GM21717 (cell line): ENCODE measurements at regions not wholly inside any gene's neighbourhood (a gene's known extent, or its start where the extent isn't known, plus 50 kb on each side); places are given as distances from the start of the nearest gene placed in this dataset.

ENCODE experiments used
- ATAC-seq: cut with Tn5 transposase; IDR thresholded peaks from one replicate; pipeline ENCODE4 v1.9.1; 2021; ENCODE audit warnings: mild to moderate bottlenecking, moderate library complexity; ENCODE audit not compliant: unreplicated experiment

DNA sequence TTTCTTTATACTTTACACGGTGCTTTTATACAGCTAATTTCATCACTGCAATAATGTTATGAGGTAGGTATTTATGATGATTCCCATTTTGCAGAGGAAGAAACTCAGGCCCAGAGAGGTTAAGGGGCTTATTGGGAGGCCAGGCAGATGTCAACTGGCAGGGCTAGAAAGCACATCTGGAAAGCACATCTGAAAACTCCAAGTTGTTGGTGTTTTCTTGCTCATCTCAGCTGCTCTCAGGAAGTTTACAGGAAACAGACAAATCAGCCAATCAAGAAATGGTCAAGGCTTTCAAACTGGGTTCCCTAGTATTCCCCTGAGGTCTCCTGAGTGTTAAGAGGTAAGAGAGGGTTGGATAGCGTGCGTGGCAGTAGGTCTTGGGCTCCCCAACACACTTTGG, 124.1 kb upstream of the MED13L start:
- no peak for ATAC-seq

DNA sequence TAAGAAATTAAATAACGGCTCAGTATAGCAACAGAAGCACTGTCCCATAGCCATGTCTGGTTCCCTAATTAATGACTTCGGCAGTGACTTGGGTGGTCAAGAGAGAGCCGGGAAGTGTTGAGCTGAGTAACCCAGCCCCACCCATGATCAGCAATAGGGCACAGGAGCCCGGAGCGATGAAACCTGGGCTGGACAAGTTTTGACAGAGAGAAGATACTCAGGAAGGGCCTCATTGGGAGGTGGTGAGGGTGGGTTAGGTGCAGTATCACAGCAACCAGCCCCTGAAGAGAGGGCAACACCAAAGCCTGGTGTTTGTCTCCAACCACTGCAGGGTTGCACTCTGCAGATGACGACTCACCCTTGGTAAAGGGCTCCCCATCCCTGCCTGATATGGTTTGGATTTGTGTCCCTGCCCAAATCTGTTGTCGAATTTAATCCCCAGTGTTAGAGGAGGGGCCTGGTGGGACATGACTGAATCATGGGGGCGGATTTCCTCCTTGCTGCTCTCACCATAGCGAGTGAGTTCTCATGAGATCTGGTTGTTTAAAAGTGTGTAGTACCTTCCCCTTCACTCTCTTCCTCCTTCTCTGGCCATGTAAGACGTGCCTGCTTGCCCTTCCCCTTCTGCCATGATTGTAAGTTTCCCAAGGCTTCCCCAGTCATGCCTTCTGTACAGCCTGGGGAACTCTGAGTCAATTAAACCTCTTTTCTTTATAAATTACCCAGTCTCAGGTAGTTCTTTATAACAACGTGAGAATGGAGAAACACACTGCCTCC, 124.9 kb upstream of the MED13L start:
- ATAC-seq: no peak

DNA sequence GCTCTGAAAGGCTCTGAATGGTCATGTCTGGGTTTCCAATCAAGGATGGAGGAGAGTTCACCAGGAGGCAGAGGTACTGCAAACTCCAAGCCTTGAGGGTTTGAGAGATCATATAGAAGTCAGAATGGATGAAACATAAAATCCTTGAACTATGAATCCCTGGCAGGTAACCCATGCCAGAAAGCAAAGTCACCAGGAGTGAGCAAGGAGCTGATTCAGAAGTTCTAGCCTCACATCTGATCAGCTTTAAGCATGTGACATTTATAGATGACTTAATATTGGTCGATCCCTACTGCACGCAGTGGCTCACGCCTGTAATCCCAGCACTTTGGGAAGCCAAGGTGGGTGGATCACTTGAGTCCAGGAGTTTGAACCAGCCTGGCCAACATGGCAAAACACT, 126.1 kb upstream of the MED13L start:
- no peak for ATAC-seq

DNA sequence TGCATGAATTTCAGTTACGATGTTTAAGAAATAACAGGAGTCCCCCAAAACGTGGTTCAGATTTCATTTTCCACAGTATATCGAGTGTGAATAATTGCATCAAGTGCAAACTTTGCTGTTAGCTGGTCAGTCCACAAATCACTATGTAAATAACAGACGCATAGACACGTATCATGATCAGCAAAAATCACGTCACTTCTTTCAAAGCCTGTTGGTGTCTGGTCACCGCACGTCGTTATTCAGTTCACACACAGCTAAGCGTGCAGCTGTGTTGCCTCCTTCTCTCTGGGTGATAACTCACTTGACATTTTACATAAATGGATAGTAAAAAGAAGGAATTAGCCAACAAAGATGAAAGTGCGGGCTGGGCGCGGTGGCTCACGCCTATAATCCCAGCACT, 126.8 kb upstream of the MED13L start:
- ATAC-seq: no peak

DNA sequence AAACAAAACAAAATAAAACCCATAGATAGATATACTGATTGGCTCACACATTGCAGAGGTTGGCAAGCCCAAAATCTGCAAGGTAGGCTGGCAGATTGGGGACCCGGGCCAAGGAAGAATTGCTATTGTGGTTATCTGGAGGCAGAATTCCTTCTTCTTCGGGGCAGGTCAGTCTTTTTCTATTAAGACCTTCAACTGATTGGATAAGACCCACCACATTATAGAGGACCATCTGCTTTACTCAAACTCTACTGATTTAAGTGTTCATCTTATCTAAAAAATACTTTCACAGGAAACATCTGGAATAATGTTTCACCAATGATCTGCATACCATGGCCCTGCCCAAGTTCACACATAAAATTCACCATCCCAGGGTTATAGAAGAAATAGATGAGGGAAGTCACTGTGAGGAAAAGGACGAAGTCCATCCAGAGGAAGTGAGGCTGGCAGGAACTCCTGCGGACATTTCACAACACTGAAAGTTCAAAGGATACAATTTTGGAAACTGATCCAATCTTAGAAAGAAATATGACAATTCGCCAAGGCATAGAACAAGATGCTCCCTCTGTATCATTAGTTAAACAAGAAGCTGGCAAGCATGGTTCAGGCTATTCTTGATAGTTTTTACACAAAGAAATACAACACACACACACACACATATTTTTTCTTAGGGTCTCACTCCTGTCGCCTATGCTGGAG, 127.6 kb upstream of the MED13L start:
- ATAC-seq: no peak

DNA sequence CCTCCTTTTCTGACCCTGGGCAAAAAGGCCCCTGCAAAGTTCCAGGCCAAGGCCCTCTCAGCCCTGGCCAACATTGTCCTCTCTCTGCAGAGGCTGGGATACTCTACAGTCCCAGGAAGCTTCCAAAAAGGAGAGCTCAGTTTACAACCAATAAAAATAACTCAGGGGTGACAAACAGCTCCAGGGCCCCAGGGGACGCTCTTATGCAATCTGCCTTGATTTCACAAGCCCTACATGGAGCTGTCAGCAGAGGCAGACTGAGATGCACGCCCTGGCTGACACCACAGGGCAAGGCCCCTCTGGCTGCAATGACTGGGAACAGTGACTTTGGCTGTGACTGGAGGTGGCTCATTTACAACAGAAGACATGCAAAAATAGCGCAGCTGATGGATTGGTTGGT, 129.0 kb upstream of the MED13L start:
- ATAC-seq: no peak

DNA sequence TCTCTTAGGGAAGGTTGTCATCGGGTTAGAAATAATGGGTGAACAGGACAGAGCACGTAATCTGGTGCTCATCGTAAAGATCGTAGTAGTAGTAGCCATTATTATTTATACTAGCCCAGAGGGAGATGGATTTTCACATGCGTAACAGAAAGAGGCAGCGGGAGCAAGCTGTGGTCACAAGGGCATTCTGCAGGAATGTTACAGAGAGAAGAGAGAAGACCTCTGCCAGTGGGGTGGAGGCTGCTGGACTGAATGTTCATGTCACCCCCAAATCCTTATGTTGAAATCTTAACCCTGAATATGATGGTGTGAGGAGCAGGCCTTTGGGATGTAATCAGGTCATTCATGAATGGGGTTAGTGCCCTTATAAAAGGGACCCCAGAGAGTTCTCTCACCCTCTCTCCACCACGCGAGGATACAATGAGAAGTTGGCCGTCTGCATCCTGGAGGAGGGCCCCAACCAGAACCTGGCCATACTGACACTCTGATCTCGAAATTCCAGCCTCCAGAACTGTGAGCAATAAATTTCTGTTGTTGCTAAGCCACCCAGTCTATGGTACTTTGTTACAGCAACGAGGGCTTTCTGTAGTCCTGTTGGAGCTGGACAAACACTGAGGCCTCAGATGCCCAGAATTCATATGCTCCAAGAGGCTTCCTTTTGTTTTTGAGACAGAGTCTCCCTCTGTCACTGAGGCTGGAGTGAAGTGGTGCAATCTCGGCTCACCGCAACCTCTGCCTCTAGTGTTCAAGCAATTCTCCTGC, 131.2 kb upstream of the MED13L start:
- no peak for ATAC-seq

DNA sequence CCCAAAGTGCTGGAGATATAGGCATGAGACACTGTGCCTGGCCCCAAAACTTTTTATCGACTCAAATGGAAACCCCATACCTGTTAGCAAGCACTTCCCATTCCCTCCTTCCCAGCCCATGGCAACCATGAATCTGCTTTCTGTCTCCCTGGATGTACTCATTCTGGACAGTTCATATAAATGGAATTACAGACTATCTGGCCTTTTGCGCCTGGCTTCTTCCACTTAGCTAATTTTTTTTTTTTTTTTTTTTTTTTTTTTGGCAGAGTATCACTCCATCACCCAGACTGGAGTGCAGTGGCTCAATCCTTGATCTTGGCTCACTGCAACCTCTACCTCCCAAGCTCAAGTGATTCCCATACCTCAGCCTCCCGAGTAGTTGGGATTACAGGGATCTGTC, 134.5 kb upstream of the MED13L start:
- no peak for ATAC-seq

DNA sequence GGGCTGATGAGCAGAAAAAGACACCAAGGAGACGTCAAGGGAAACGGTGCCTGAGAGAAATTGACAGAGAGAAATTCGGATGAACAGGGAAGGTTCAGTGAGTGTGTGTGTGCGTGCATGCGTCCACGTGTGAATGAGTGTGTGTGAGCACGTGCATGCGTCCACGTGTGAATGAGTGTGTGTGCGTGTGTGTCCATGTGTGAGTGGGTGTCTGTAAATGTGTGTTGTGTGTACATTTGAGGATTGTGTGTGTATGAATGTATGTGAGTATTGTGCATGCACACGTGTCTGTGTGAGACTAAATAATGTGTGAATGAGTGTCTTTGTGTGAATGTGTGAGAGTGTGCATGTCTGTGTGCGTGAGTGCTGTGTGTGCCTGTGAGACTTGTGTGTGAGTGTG, 137.4 kb upstream of the MED13L start:
- ATAC-seq: no peak

DNA sequence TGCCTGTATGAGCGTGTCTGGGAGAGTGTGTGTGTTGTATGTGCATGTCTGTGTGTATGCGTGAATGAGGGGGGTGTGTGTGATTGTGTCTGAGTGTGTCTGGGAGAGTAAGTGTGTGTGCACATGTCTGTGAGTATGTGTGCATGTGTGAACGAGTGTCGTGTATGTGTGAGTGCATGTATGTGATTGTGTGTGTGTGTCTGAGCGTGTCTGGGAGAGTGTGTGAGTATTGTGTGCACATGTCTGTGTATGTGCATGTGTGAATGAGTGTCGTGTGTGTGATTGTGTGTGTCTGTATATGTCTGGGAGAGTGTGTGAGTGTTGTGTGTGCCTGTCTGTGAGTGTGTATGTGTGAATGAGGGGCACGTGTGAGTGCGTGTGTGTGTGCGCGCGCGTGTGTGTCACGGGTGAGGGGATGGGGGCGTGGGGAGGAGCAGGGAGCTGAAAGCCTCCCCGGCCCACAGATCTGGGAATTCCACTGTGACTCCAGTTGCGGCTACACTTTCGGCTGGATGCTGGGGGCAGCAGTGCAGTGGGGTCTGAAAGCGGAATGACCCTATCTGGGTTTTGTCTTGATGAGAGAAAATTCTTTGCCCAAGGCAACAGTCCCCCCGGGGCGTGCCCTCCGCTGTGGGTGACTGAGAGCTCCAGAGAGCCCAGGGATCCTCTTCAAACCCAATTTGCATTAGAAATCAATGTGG, 138.1 kb upstream of the MED13L start:
- ATAC-seq: no peak

DNA sequence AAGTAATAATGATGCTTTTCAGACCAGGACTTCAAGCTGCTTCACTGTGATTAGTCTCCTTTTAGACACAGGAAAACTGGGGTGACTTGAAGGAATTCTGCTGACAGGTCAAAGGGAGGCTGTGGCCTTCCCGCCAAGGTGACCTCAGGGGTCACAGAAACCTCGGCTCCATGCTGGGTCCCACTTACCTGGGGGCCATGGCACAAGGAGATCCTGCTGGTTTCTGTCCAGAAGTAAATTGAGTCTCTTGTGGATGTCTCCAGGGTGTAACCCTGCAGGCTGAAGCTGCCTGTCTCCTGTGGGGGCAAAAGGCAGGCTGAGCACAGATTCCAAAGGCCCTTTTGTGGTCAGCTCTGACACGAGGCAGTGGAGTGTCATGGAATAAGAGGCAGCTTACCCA, 138.7 kb upstream of the MED13L start:
- no peak for ATAC-seq

DNA sequence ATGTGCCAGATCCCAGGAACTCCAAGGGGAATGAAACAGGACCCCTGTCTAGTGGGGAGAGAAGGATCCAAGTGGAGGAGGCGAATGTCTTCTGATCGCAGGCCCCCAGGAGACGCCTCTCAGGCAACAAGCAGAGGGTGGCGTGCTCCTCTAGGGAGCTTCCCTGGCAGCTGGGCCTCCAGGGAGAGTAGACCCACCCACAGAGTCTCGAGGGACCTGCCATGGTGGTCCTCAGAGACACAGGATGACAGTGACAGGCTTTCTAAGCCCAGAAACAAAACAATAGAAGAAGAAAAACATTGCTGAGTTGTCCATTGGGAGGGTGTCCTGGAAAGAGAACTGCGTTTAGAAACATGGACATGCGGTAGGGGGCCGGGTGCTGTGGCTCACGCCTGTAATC, 140.6 kb upstream of the MAP1LC3B2 start:
- no peak for ATAC-seq

DNA sequence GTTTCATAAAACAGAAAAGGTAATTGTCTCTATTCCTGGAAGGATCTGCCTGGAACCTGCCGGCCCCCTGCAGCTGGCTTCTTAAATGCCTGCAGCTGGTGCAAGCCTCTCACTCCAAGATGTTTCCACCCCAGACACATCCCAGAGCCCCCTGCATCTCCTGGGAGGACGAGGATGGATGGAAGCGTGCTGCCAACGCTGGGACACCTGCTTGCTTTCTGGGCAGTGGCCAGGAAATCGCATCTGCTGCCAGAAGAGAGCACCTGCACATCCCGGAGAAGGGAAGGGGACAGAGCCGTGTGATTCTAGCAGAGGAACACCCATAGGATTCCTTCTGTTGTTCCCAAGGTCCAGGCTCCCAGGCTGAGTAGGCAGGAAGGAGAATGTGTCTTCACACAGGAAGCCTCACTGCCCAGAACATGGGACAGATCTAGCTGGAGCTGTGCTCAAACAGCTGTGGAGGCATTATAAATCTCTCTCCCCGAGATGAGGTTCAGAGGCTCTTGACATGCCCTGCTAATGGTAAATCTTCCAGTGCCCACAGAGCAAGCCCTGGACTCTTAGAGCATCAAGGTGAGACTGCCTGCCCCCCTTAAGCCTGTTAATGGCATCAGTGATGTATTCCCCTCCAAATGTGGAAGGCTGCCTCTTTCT, 138.8 kb upstream of the MAP1LC3B2 start:
- ATAC-seq: no peak

DNA sequence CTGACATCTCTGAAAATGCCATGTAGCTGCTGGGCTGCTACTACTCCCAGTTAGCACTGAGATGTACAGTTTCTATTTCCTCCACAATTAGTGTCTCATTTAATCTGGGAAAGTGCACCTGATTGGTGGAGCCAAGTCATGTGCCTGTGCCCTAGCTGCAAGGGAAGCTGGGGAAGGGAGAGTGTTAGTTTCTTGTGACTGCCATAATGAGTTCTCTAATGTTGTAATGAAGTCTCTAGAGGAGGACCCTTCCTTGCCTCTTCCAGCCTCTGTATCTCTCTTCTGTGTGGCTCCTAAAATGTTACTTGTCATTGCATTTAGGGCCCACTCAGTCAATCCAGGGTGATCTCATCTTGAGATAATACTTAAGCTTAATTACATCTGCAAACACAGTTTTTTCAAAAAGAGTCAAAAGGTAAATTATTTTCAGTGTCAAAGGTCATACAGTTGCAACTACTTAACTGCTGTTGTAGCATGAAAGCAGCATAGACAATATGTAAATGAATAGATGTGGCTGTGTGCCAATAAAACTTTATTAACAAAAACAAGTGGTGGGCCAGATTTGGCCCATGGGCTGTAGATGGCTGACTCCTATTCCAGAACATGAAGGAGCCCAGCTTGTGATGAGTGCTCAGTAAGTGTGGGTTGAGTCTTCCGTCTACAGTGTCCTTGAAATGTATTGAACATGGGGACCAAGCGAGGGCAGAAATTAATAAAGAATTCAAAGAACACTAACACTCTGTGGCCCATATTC, 137.2 kb upstream of the MAP1LC3B2 start:
- no peak for ATAC-seq

DNA sequence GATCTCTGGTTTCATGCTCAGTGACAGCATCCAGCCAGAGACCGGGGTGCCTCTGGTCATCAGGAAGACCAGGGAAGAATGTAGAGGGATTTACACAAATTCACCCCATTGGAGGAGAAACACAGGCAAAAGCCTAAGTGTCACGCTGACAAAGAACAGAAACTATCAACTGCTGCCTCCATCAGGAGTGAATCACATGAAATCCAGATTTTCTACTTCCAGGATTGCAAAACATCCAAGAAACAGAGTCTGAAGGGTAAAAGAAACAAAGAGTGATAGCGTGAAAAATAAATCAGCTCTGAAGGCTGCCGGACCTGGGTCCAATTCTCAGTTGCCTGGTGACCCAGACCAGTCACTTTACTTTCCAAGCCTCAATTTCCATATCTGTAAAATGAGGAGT, 136.1 kb upstream of the MAP1LC3B2 start:
- ATAC-seq: no peak

DNA sequence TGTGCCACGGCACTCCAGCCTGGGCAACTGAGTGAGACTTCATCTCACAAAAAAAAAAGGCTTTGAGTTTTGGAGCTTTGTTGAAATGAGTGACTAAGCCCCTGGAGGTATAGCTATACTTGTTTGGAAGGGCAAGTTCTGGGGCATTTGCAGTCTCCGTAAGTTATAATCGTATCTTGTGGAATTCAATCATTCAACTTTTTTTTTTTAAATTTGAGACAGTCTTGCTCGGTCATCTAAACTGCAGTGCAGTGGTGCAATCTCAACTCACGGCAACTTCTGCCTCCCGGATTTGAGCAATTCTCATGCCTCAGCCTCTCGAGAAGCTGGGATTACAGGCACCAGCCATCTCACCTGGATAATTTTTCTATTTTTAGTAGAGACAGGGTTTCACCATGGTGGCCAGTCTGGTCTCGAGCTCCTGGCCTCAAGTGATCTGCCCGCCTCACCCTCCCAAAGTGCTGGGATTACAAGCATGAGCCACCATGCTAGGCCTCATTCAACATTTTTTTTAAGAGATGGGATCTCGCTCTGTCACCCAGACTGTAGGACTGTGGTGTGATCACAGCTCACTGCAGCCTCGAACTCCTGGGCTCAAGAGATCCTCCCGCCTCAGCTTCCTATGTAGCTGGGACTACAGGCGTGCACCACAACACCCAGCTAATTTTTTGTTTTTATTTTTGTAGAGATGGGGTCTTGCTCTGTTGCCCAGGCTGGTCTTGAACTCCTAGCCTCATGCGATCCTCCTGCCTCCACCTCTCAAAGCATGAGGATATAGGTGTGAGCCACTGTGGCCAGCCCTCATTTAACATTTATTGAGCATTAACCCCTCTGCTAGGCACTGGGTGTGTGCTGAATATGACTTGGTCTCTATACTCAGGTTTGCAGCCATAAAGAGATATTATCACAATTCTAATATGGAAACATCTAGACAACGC, 133.7 kb upstream of the MAP1LC3B2 start:
- no peak for ATAC-seq

DNA sequence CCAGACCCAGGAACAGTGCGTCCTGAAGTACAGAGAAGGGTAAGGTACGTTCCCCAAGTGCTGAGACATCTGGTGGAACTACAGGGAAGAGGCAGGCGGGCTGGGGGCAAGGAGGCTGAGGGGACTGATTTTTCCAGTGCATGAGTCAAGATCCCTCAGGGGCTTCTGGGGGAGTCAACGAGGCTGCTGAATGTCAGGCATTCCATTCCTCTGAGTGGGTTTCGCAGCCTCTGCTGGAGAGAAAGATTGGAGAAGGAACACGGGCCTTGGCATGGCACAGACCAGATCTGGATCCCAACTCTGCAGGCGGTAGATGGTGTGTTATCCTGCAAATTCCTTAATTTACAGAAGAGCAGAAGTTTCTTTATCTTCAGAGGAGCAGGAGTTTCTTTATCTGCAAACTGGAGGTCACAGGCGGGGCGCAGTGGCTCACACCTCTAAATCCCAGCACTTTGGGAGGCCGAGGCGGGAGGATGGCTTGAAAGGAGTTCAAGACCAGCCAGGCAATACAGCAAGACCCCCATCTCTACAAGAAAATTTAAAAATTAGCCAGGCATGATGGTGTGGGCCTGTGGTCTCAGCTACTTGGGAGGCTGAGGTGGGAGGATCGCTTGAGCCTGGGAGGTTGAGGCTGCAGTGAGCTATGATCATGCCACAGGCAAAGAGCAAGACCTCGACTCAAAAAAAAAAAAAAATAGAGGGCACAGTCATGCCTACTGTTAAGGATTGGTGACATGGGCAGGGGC, 132.6 kb upstream of the MAP1LC3B2 start:
- no peak for ATAC-seq

DNA sequence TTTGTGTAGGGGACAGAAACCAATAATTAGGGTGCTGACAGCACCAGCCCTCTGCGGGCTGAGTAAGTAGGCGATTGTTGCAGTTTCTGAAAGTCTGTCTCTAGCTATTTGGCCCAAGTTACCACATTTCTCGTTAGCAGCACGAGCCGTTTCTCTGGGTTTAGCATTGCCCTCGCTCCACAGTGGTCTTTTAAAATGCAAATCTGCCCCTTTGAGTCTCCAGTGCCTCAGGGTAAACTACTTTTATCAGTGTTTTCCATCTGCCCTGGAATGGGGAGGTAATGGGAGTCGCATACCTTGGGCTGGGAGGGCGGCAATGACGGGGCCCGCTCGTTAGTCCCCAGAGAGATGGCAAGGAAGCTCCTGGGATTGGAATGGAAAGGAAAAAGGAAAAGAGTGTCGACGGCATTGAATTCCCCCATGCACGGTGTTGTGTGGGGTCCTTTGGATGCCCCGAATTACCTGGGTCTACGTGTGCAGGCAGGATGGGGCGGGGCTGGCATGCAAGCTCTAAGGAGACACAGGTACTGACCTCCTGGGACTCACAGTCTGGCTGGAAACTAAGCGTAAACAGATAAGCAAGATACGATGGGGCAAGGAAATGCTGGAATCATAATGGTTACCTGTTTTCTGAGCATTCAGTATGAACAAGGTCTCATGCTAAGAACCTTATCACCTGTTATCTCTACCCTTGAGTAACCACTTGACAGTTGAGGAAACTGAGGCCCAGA, 131.8 kb upstream of the MAP1LC3B2 start:
- no peak for ATAC-seq
